K562 (cell line): ENCODE measurements at regions not wholly inside any gene's neighbourhood (a gene's known extent, or its start where the extent isn't known, plus 50 kb on each side); places are given as distances from the start of the nearest gene placed in this dataset.

Experiments
- ATAC-seq: fragments of 200-7000 bp; cut with Tn5 transposase; 3 replicates; pipeline ENCODE4 v1.9.1; 2020; ENCODE audit warnings: moderate library complexity
- BruUV-seq: library from RNA; stranded (reverse); fragments of 400-500 nt; replicated peaks from 2 replicates; lab custom pipeline; 2021; lab: Mats Ljungman, UMichigan
- CTCF ChIA-PET: fragments of 300-600 bp; formaldehyde crosslinking; extraction: SDS; loops from one replicate; lab custom pipeline; 2021; ENCODE audit warnings: low intra/inter-chr PET ratio; lab: Yijun Ruan, JAX
- POLR2A ChIA-PET: fragments of 300-600, 350-650 bp; sonication (Branson Sonifier 250); formaldehyde crosslinking; extraction: SDS; loops from one replicate; lab custom pipeline; 2021; ENCODE audit warnings: antibody characterized with exemption, inconsistent platforms; lab: Yijun Ruan, JAX
- DNase-seq, 4 experiments: peaks; one replicate each; pipeline versions ENCODE4 v3.0.0 to v3.0.0-alpha.2; 2011 to 2018; ENCODE audit warnings: low spot score in 3 of 4, mixed read lengths in 3 of 4; ENCODE audit errors: extremely low read depth in 1 of 4
- FAIRE-seq: peaks from 2 replicates; lab custom pipeline; 2011; peaks lifted over from hg19 to GRCh38; lab: Jason Lieb, UNC
- H2AFZ ChIP-seq: 2 replicates; pipeline ENCODE4 v1.6.0; 2011; ENCODE audit warnings: low read depth, low read length, control low read depth, inconsistent platforms
- H3K27ac ChIP-seq: fragments of 200-600 bp; 3 replicates; pipeline ENCODE4 v1.8.0; 2011; ENCODE audit warnings: low read depth, mild to moderate bottlenecking, control low read depth, inconsistent platforms, low read length, moderate library complexity, mixed read lengths; ENCODE audit errors: extremely low read depth
- H3K27me3 ChIP-seq, 2 experiments: fragments of 300-600 bp in 1 of 2; 2 replicates in 1 of 2; 3 replicates in 1 of 2; pipeline versions ENCODE4 v1.6.0 to v1.8.0; 2011; ENCODE audit warnings: inconsistent platforms in 2 of 2, low read length in 2 of 2, mild to moderate bottlenecking in 1 of 2, mixed read lengths in 1 of 2, moderate library complexity in 1 of 2; ENCODE audit not compliant: control insufficient read depth in 2 of 2, insufficient read depth in 2 of 2
- H3K36me3 ChIP-seq: fragments of 300-600 bp; 3 replicates; pipeline ENCODE4 v1.8.0; 2011; ENCODE audit warnings: mild to moderate bottlenecking, low read length, inconsistent platforms; ENCODE audit not compliant: control insufficient read depth, insufficient read depth
- H3K4me1 ChIP-seq, 2 experiments: fragments of 200-600 bp in 1 of 2; replicated peaks in 1 of 2; 2 replicates in 1 of 2; 3 replicates in 1 of 2; pipeline versions ENCODE4 v1.5.1 to v1.8.0; 2011; ENCODE audit warnings: inconsistent platforms in 2 of 2, low read length in 2 of 2, mild to moderate bottlenecking in 1 of 2, mixed read lengths in 1 of 2, moderate library complexity in 1 of 2; ENCODE audit not compliant: control insufficient read depth in 2 of 2, insufficient read depth in 2 of 2
- H3K4me2 ChIP-seq: 2 replicates; pipeline ENCODE4 v1.6.1; 2011; ENCODE audit warnings: low read length, control low read depth, inconsistent platforms, mixed read lengths; ENCODE audit not compliant: insufficient read depth
- H3K4me3 ChIP-seq: fragments of 200-600 bp; sonication (generic), shearing (Covaris generic); 2 replicates; pipeline ENCODE4 v1.5.1; 2016; ENCODE audit warnings: control low read depth, inconsistent platforms
- H3K79me2 ChIP-seq: fragments of 200-600 bp; 3 replicates; pipeline ENCODE4 v1.8.0; 2011; ENCODE audit warnings: low read length, inconsistent platforms; ENCODE audit not compliant: control insufficient read depth, insufficient read depth
- H3K9ac ChIP-seq, 2 experiments: 2 replicates each; pipeline versions ENCODE4 v1.6.0 to v1.6.1; 2011; ENCODE audit warnings: low read depth in 2 of 2, low read length in 2 of 2, control low read depth in 1 of 2, inconsistent platforms in 1 of 2, mild to moderate bottlenecking in 1 of 2, mixed read lengths in 1 of 2; ENCODE audit not compliant: insufficient read depth in 1 of 2
- H3K9me1 ChIP-seq: one replicate; pipeline ENCODE4 v1.6.0; 2011; ENCODE audit warnings: inconsistent platforms, mild to moderate bottlenecking, low read length, moderate library complexity; ENCODE audit not compliant: control insufficient read depth, insufficient read depth
- H3K9me3 ChIP-seq: replicated peaks from 2 replicates; pipeline ENCODE4 v1.5.1; 2011; ENCODE audit warnings: low read depth, low read length, inconsistent platforms; ENCODE audit not compliant: control insufficient read depth, insufficient read depth
- H4K20me1 ChIP-seq: replicated peaks from 2 replicates; pipeline ENCODE4 v1.6.1; 2011; ENCODE audit warnings: low read length, inconsistent platforms, mixed read lengths; ENCODE audit not compliant: control insufficient read depth, insufficient read depth
- CBX3 ChIP-seq, 2 experiments: IDR thresholded peaks; 1 replicate in 1 of 2; 2 replicates in 1 of 2; pipeline ENCODE4 v1.6.1; 2012; ENCODE audit warnings: inconsistent platforms in 2 of 2, low read length in 2 of 2, borderline replicate concordance in 1 of 2, control low read depth in 1 of 2
- GATAD2A ChIP-seq: fragments of 450-650 bp; IDR thresholded peaks from 2 replicates; pipeline ENCODE4 v1.6.1; 2017
- MYC ChIP-seq, 2 experiments: fragments of 250-450 bp in 1 of 2; sonication (Bioruptor Pico) in 1 of 2; IDR thresholded peaks; 2 replicates each; pipeline versions ENCODE4 v1.5.1 to v1.6.1; 2012 to 2021; ENCODE audit warnings: low read depth in 2 of 2, borderline replicate concordance in 1 of 2, improper control_type of control experiment in 1 of 2, low read length in 1 of 2, mild to moderate bottlenecking in 1 of 2, moderate library complexity in 1 of 2
- MYNN ChIP-seq, 2 experiments: sonication (generic); formaldehyde crosslinking in 1 of 2; IDR thresholded peaks; 2 replicates each; pipeline versions ENCODE4 v1.5.0 to v1.6.1; 2016 to 2020; ENCODE audit warnings: antibody characterized with exemption in 1 of 2, missing genetic modification reagents in 1 of 2
- PHB2 ChIP-seq: fragments of 450-650 bp; IDR thresholded peaks from 2 replicates; pipeline ENCODE4 v1.6.1; 2017; ENCODE audit warnings: low read depth
- POLR2H ChIP-seq: IDR thresholded peaks from 2 replicates; pipeline ENCODE4 v1.6.1; 2016; ENCODE audit warnings: missing genetic modification characterization, low read depth, mild to moderate bottlenecking, control low read depth, missing compliant biosample characterization, moderate library complexity
- PTBP1 ChIP-seq: fragments of 200-400 bp; formaldehyde crosslinking; IDR thresholded peaks from 2 replicates; pipeline ENCODE4 v1.6.1; 2017; ENCODE audit warnings: low read depth, low read length
- PURB ChIP-seq: sonication (generic); formaldehyde crosslinking; IDR thresholded peaks from 2 replicates; pipeline ENCODE4 v1.9.0; 2021; ENCODE audit warnings: low read depth, mild to moderate bottlenecking, missing genetic modification reagents
- SIN3B ChIP-seq: fragments of 450-650 bp; IDR thresholded peaks from 2 replicates; pipeline ENCODE4 v1.6.1; 2017; ENCODE audit warnings: low read depth, mild to moderate bottlenecking, moderate library complexity
- SMAD3 ChIP-seq: fragments of 450-650 bp; formaldehyde crosslinking; conservative IDR thresholded peaks from 2 replicates; pipeline ENCODE4 v1.4.0; 2020; ENCODE audit warnings: mild to moderate bottlenecking
- XRCC4 ChIP-seq: IDR thresholded peaks from one replicate; pipeline ENCODE4 v1.6.1; 2011; ENCODE audit not compliant: insufficient read depth, insufficient read length; ENCODE audit errors: extremely low read depth
- YBX1 ChIP-seq: fragments of 450-650 bp; IDR thresholded peaks from 2 replicates; pipeline ENCODE4 v1.7.1; 2016; ENCODE audit warnings: mild to moderate bottlenecking
- ZBTB8A ChIP-seq: fragments of 450-650 bp; IDR thresholded peaks from 2 replicates; pipeline ENCODE4 v1.6.1; 2018; ENCODE audit warnings: mild to moderate bottlenecking, moderate library complexity; ENCODE audit not compliant: partially characterized antibody
- ZNF232 ChIP-seq: sonication (generic); formaldehyde crosslinking; IDR thresholded peaks from 2 replicates; pipeline ENCODE4 v1.8.0; 2022; ENCODE audit warnings: mild to moderate bottlenecking, missing genetic modification reagents
- ZNF41 ChIP-seq: fragments of 250-450 bp; sonication (Bioruptor Pico); conservative IDR thresholded peaks from 2 replicates; pipeline ENCODE4 v1.4.0; 2020; ENCODE audit warnings: mild to moderate bottlenecking
- ZNF444 ChIP-seq: fragments of 250-450 bp; sonication (Bioruptor Pico); IDR thresholded peaks from 2 replicates; pipeline ENCODE4 v1.4.0; 2020; ENCODE audit warnings: mild to moderate bottlenecking, moderate library complexity
- WGBS: fragments of 100-300 bp; shearing (Covaris generic); methylation state at CpG from one replicate; pipeline ENCODE4 v1.1.6; 2016; ENCODE audit warnings: low coverage, mixed read lengths; ENCODE audit not compliant: insufficient coverage; ENCODE audit errors: missing lambda C conversion rate; 5-methylcytosine and 5-hydroxymethylcytosine counted together
- in situ Hi-C: fragments of 300-500 bp; cut with MboI; formaldehyde crosslinking; loops from 4 replicates; pipeline ENCODE4 v1.15.0; 2018; ENCODE audit warnings: inconsistent platforms, mixed read lengths
- intact Hi-C: fragments of 100-400 bp; cut with micrococcal nuclease; formaldehyde crosslinking; loops from 2 replicates; pipeline ENCODE4 v1.14.2; 2022
- TF ChIP-seq, protein P1 (sequence below): fragments of 450-650 bp; IDR thresholded peaks from 2 replicates; pipeline ENCODE4 v1.6.1; 2017; ENCODE audit warnings: antibody characterized with exemption
- TF ChIP-seq, protein P2 (sequence below): IDR thresholded peaks from 2 replicates; pipeline ENCODE4 v1.6.1; 2012; ENCODE audit warnings: low read depth, low read length, improper control_type of control experiment, borderline replicate concordance

DNA sequence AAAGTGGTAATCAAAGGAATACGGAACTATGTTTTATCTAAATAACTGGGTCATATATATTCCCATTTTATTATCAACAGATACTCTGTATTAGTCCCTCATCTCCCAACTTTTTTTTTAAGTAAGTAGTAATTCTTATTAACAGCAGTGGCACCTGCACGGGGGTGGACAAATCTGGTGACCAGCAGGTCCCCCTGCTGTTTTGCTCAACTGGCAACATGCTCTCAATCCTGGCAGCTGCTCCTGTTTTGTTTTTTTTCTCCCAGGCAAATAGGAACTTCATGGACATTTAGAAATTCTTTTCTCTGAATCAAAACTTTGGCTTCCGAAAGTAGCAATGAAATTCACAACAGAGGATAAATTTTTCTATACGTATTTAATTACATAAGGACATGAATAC, 193.5 kb downstream of the SS18 start (continued):
- TF ChIP-seq, protein P1, sequence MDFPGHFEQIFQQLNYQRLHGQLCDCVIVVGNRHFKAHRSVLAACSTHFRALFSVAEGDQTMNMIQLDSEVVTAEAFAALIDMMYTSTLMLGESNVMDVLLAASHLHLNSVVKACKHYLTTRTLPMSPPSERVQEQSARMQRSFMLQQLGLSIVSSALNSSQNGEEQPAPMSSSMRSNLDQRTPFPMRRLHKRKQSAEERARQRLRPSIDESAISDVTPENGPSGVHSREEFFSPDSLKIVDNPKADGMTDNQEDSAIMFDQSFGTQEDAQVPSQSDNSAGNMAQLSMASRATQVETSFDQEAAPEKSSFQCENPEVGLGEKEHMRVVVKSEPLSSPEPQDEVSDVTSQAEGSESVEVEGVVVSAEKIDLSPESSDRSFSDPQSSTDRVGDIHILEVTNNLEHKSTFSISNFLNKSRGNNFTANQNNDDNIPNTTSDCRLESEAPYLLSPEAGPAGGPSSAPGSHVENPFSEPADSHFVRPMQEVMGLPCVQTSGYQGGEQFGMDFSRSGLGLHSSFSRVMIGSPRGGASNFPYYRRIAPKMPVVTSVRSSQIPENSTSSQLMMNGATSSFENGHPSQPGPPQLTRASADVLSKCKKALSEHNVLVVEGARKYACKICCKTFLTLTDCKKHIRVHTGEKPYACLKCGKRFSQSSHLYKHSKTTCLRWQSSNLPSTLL: no peak
- no peak for TF ChIP-seq ZNF444 (CRISPR knock-in tag)

DNA sequence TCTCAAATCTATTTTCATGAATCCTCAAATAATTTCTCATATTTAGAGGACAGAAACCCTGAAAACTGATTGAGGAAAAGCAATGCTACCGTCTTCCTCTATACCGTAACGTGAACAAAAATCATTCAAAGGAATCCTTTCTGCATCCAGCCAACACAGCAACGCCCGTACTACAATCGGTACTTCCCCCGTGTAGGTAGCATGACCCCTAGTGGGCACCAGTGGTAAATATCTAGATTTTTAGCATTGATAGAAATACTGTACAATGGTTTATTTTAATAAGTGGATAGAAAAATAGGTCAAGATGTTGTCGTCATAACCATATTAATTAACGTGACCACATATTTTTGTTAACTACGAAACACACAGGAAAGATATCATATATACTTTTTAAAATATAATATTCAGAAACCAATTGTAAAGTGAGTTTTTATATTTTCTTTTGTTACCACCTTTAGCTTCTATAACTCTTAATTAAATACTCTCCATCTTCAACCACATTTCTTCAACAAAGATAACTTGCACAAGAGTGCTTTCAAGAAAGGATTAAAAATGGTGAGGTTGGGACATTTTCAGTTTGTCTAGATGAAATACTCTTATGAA, 194.1 kb downstream of the SS18 start:
- no peaks in the 10 kb centered on the region for H3K9me1 ChIP-seq
- H3K79me2 ChIP-seq: no peaks in the 10 kb centered on the region
- in situ Hi-C loops (no loop called here), intact Hi-C loops (loop anchor here (5.0 to 10.0 kb wide), 4 partner anchors 61 to 1351 kb away; no protein-coding TSS in a partner anchor)
- H3K27me3 ChIP-seq: no peaks in the 10 kb centered on the region
- no peak overlapping the region for H3K27ac ChIP-seq
- no TSS peak for BruUV-seq
- no peak overlapping the region for H3K4me2 ChIP-seq
- ChIA-PET CTCF (interaction anchor here (0.6 to 0.7 kb wide), 2 partner anchors 658 to 960 kb away, joined by 3 read pairs; no protein-coding TSS in a partner anchor), POLR2A (no interaction called here)
- no peaks in the 10 kb centered on the region for H4K20me1 ChIP-seq
- FAIRE-seq (peak; percentile 86), DNase-seq (peak; percentile 58 to 64 (median 61)), ATAC-seq (peak; percentile 90)
- H3K9me3 ChIP-seq: no peaks in the 10 kb centered on the region
- no peak overlapping the region for H3K9ac ChIP-seq
- no peak overlapping the region for H3K4me3 ChIP-seq
- H2AFZ ChIP-seq: no peak overlapping the region
- WGBS: under 1% methylated on average over 10 of the region's 10 CpGs
- H3K36me3 ChIP-seq: no peaks in the 10 kb centered on the region
- H3K4me1 ChIP-seq: no peaks in the 10 kb centered on the region
- TF ChIP-seq PURB (no peak), SMAD3 (CRISPR knock-in tag) (no peak), XRCC4 (no peak), CBX3 (IDR thresholded peaks at IDR 0.05; ENCODE audit: borderline replicate concordance in 1 of 2, low read length in 2 of 2) (no peak), PTBP1 (no peak), ZNF232 (CRISPR knock-in tag) (no peak), GATAD2A (no peak), PHB2 (no peak), POLR2H (no peak), ZNF41 (CRISPR knock-in tag) (no peak), MYNN (IDR thresholded peaks at IDR 0.05) (no peak), MYNN (CRISPR knock-in tag; IDR thresholded peaks at IDR 0.05) (no peak), SIN3B (no peak), ZBTB8A (no peak), MYC (IDR thresholded peaks at IDR 0.05; ENCODE audit: low read depth, low read length) (no peak), MYC (CRISPR knock-in tag; IDR thresholded peaks at IDR 0.05; ENCODE audit: borderline replicate concordance, low read depth) (no peak), YBX1 (no peak)
- TF ChIP-seq, protein P2, sequence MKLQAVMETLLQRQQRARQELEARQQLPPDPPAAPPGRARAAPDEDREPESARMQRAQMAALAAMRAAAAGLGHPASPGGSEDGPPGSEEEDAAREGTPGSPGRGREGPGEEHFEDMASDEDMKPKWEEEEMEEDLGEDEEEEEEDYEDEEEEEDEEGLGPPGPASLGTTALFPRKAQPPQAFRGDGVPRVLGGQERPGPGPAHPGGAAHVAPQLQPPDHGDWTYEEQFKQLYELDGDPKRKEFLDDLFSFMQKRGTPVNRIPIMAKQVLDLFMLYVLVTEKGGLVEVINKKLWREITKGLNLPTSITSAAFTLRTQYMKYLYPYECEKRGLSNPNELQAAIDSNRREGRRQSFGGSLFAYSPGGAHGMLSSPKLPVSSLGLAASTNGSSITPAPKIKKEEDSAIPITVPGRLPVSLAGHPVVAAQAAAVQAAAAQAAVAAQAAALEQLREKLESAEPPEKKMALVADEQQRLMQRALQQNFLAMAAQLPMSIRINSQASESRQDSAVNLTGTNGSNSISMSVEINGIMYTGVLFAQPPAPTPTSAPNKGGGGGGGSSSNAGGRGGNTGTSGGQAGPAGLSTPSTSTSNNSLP: peak; percentile 60; the same call in 1 of the 2 replicates
